ENCODE measurements at regions not wholly inside any gene's neighbourhood (a gene's known extent, or its start where the extent isn't known, plus 50 kb on each side); places are given as distances from the start of the nearest gene placed in this dataset.

DNA sequence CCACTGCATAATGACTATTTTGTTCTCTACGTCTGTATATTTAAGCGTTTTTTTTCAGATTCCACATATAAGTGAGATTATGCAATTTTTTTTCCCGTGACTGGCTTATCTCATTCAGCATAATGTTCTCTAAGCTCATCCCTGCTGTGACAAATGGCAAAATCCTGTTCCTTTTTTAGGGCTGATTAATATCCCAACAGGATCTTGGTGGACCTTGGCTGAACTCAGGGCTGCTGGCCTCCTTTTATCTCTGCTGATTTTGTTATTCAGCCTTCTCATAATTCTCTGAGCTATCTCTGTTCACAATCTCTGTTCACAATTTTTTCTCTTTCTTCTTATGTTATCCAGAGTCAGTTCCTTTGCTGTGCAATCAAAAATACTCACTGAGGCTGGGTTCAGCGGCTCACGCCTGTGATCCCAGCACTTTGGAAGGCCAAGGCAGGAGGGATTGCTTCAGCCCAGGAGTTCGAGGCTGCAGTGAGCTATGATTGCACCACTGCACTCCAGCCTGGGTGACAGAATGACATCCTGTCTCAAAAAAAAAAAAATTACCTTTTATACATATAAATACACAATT lies 1035.9 kb upstream of the AUTS2 start:
- Histone ChIP-seq H2AFZ (ENCODE audit: low read length) (no peak overlapping the region), H3K27me3 (ENCODE audit: insufficient read depth, low read length) (peaks cover 3% of the 10 kb centered on the region), H3K27ac (ENCODE audit: low read depth, low read length) (no peak overlapping the region), H3K79me2 (ENCODE audit: insufficient read depth, low read length) (no peaks in the 10 kb centered on the region), H3K36me3 (ENCODE audit: insufficient read depth, low read length) (no peaks in the 10 kb centered on the region), H4K20me1 (ENCODE audit: insufficient read depth, low read length) (no peaks in the 10 kb centered on the region), H3K9me3 (ENCODE audit: low read depth, low read length) (no peaks in the 10 kb centered on the region), H3K4me2 (ENCODE audit: insufficient read depth, low read length) (no peak overlapping the region), H3K4me1 (ENCODE audit: insufficient read depth, low read length) (no peaks in the 10 kb centered on the region), H3K4me3 (ENCODE audit: insufficient read depth, low read length) (no peak overlapping the region)
- TF ChIP-seq, protein P1, sequence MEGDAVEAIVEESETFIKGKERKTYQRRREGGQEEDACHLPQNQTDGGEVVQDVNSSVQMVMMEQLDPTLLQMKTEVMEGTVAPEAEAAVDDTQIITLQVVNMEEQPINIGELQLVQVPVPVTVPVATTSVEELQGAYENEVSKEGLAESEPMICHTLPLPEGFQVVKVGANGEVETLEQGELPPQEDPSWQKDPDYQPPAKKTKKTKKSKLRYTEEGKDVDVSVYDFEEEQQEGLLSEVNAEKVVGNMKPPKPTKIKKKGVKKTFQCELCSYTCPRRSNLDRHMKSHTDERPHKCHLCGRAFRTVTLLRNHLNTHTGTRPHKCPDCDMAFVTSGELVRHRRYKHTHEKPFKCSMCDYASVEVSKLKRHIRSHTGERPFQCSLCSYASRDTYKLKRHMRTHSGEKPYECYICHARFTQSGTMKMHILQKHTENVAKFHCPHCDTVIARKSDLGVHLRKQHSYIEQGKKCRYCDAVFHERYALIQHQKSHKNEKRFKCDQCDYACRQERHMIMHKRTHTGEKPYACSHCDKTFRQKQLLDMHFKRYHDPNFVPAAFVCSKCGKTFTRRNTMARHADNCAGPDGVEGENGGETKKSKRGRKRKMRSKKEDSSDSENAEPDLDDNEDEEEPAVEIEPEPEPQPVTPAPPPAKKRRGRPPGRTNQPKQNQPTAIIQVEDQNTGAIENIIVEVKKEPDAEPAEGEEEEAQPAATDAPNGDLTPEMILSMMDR (IDR thresholded peaks at IDR 0.05; ENCODE audit: extremely low read depth, low read depth, low read length): no peak
- no peak for DNase-seq (ENCODE audit: insufficient read length, low spot score, missing footprints)

DNA sequence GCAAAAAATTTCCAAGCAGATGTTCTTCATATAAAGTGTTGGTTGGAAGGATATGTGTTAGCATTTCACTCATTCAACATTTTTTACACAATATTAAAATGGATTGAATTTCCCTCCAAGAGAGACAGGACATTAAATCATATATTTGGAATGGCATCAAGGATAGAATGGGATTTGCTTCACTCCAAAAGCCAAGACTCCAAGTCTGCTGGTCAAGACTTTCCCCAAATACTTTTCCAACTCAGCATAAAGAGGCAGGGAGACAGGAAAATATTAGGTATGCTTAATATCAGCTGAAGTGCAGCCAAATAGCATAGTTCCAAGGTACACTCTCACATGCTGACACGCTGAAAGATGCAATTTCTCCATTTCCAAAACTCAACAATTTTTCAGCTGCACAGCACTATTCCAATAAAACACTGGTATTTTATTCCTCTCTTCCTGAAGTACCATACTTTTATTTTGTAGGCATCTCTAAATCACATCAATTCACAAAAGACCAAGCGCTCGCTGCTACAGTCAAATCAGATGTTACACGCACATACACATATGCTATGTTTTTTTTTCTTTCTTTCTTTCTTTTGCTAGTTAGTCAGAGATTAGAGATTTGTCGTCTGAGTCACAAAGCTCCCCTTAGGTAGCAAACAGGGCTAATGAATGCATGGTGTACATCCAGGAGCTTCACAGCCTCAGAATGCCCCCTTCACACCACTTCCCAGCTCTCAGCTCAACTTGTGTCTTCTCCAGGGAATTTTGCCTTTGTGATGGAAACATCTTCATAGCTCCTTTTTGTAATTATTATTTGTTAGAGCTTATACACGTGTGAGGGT lies 1033.8 kb upstream of the AUTS2 start:
- Histone ChIP-seq H3K27ac (ENCODE audit: low read depth, low read length) (no peak overlapping the region), H4K20me1 (ENCODE audit: insufficient read depth, low read length) (no peaks in the 10 kb centered on the region), H3K4me3 (ENCODE audit: insufficient read depth, low read length) (no peak overlapping the region), H2AFZ (ENCODE audit: low read length) (no peak overlapping the region), H3K4me1 (ENCODE audit: insufficient read depth, low read length) (no peaks in the 10 kb centered on the region), H3K36me3 (ENCODE audit: insufficient read depth, low read length) (no peaks in the 10 kb centered on the region), H3K4me2 (ENCODE audit: insufficient read depth, low read length) (no peak overlapping the region), H3K9me3 (ENCODE audit: low read depth, low read length) (no peaks in the 10 kb centered on the region), H3K27me3 (ENCODE audit: insufficient read depth, low read length) (peaks cover 3% of the 10 kb centered on the region), H3K79me2 (ENCODE audit: insufficient read depth, low read length) (no peaks in the 10 kb centered on the region)
- DNase-seq (ENCODE audit: insufficient read length, low spot score, missing footprints): no peak
- TF ChIP-seq, protein P1 (IDR thresholded peaks at IDR 0.05; ENCODE audit: extremely low read depth, low read depth, low read length): no peak

DNA sequence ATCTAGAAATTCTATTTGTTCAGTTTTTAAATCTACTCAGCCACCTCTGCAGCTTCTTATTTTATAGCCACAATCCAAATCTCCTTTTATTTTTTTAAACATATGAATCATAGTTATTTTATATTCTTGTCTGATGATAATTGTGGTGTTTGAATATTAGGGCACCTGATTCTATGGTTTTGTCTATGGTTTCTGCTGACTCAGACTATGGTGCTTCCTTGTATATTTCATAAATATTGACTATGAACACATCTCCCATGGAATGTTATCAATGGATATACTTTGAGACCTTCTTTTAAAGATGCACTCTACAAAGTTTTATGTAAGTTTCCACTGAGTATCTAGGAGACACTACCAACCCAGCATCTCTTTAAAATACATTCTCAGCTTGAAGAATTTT lies 1027.0 kb upstream of the AUTS2 start:
- no peak for DNase-seq (ENCODE audit: insufficient read length, low spot score, missing footprints)
- H3K4me3 ChIP-seq (ENCODE audit: insufficient read depth, low read length): no peak overlapping the region
- H3K9me3 ChIP-seq (ENCODE audit: low read depth, low read length): no peaks in the 10 kb centered on the region
- H3K4me2 ChIP-seq (ENCODE audit: insufficient read depth, low read length): no peak overlapping the region
- H3K27me3 ChIP-seq (ENCODE audit: insufficient read depth, low read length): no peaks in the 10 kb centered on the region
- no peaks in the 10 kb centered on the region for H3K36me3 ChIP-seq (ENCODE audit: insufficient read depth, low read length)
- H3K79me2 ChIP-seq (ENCODE audit: insufficient read depth, low read length): no peaks in the 10 kb centered on the region
- H3K4me1 ChIP-seq (ENCODE audit: insufficient read depth, low read length): no peaks in the 10 kb centered on the region
- H3K27ac ChIP-seq (ENCODE audit: low read depth, low read length): no peak overlapping the region
- TF ChIP-seq, protein P1 (IDR thresholded peaks at IDR 0.05; ENCODE audit: extremely low read depth, low read depth, low read length): no peak
- H4K20me1 ChIP-seq (ENCODE audit: insufficient read depth, low read length): no peaks in the 10 kb centered on the region
- H2AFZ ChIP-seq (ENCODE audit: low read length): no peak overlapping the region

DNA sequence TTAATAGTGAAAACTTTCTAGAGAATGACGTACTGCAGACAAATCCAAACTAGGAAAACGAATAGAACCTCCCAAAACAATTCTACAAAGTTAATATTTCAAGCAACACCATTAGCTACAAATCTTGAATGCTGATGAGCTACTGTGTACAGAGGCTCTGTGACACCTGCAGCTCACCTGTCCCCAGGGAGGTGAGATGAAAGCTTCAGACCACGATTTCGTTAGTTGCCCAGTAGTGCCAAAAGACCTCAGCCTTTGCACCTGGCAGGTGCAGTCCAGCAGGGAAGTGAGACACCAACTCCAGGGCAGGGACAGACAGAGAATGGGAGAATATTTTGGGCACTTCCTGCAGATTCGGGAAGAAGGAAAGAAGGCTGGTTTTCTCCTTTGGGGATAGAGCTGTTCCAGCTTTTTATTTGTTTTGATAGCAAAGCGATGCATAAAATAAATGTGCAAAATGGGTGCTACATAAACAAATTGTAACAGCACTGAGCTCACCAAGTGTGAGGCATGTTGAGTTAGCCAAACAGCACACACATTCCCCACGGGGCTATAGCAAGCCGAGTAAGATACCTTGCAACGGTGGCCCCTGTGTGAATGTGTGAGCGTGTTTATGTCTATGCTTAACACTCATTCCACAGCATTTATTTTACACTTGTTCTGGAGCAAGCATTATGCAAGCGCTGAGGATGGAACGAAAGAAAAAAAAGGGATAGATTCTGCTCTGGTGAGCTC lies 1024.8 kb upstream of the AUTS2 start:
- no peaks in the 10 kb centered on the region for H3K9me3 ChIP-seq (ENCODE audit: low read depth, low read length)
- no peak overlapping the region for H2AFZ ChIP-seq (ENCODE audit: low read length)
- H3K36me3 ChIP-seq (ENCODE audit: insufficient read depth, low read length): no peaks in the 10 kb centered on the region
- no peak overlapping the region for H3K4me3 ChIP-seq (ENCODE audit: insufficient read depth, low read length)
- H3K79me2 ChIP-seq (ENCODE audit: insufficient read depth, low read length): no peaks in the 10 kb centered on the region
- TF ChIP-seq, protein P1 (IDR thresholded peaks at IDR 0.05; ENCODE audit: extremely low read depth, low read depth, low read length): no peak
- H3K4me2 ChIP-seq (ENCODE audit: insufficient read depth, low read length): no peak overlapping the region
- no peaks in the 10 kb centered on the region for H3K4me1 ChIP-seq (ENCODE audit: insufficient read depth, low read length)
- H3K27me3 ChIP-seq (ENCODE audit: insufficient read depth, low read length): no peaks in the 10 kb centered on the region
- no peak overlapping the region for H3K27ac ChIP-seq (ENCODE audit: low read depth, low read length)
- DNase-seq (ENCODE audit: insufficient read length, low spot score, missing footprints): no peak
- no peaks in the 10 kb centered on the region for H4K20me1 ChIP-seq (ENCODE audit: insufficient read depth, low read length)

All from osteoblast (primary cell).